Adrenal gland (tissue), 9 donors: ENCODE measurements at regions not wholly inside any gene's neighbourhood (a gene's known extent, or its start where the extent isn't known, plus 50 kb on each side); places are given as distances from the start of the nearest gene placed in this dataset.

Source experiments
- DNase-seq, 7 donors: peaks; one replicate each; pipeline ENCODE4 v3.0.0-alpha.2; 2019 to 2020
- H3K27ac ChIP-seq, 5 donors: fragments of 200-600 bp; sonication (generic) in 4 of 5; 1 replicate in 3 of 5; 2 replicates in 2 of 5; pipeline versions ENCODE4 v1.5.1 to v1.8.0; 2016 to 2020; ENCODE audit warnings: mild to moderate bottlenecking in 1 of 5
- H3K27me3 ChIP-seq: fragments of 200-600 bp; 2 replicates; pipeline ENCODE4 v1.8.0; 2021
- H3K36me3 ChIP-seq, 2 donors: fragments of 200-600 bp; replicated peaks in 1 of 2; 1 replicate in 1 of 2; 2 replicates in 1 of 2; pipeline versions ENCODE4 v1.5.1 to v1.8.0; 2018 to 2022
- H3K4me1 ChIP-seq, 2 donors: fragments of 200-600 bp; replicated peaks in 1 of 2; 1 replicate in 1 of 2; 2 replicates in 1 of 2; pipeline versions ENCODE4 v1.5.1 to v1.8.0; 2018 to 2021
- H3K4me3 ChIP-seq, 4 donors: fragments of 200-600 bp; sonication (generic) in 3 of 4; one replicate each; pipeline ENCODE4 v1.5.1; 2016 to 2018
- H3K9me3 ChIP-seq, 3 donors: fragments of 200-600 bp; sonication (generic) in 1 of 3; replicated peaks in 1 of 3; 1 replicate in 2 of 3; 2 replicates in 1 of 3; pipeline versions ENCODE4 v1.5.1 to v1.8.0; 2016 to 2021
- POLR2A ChIP-seq, 2 donors: fragments of 450-650 bp; IDR thresholded peaks; one replicate each; pipeline ENCODE4 v1.6.1; 2017; ENCODE audit warnings: antibody characterized with exemption in 2 of 2, mild to moderate bottlenecking in 2 of 2, moderate library complexity in 1 of 2
- WGBS, 4 donors: extraction: QIAGEN DNeasy Blood & Tissue Kit in 2 of 4; methylation state at CpG; one replicate each; pipeline versions ENCODE4 v1.1.5 to v1.1.7; 2013 to 2017; 5-methylcytosine and 5-hydroxymethylcytosine counted together
- intact Hi-C, 2 donors: fragments of 100-400 bp; cut with DNase I; formaldehyde crosslinking; loops; one replicate each; pipeline versions ENCODE4 v1.14.1 to v1.15.0; 2022 to 2023
- TF ChIP-seq, protein P1 (sequence below), 6 experiments: fragments of 450-650 bp in 4 of 6; fragments of 200-600 bp in 2 of 6; sonication (generic) in 1 of 6; IDR thresholded peaks; 1 replicate in 5 of 6; 2 replicates in 1 of 6; pipeline versions ENCODE4 v1.5.1 to v1.8.0; 2016 to 2021; ENCODE audit warnings: antibody characterized with exemption in 6 of 6, mild to moderate bottlenecking in 2 of 6, moderate library complexity in 1 of 6
- donor health status: healthy with polysubstance abuse.
- donor health status: Bipolar disorder and iron deficiency.
- donor health status: DM: yes; HTN: yes; CAD: no.
- donor health status: DM: no; HTN: no; CAD: no.
- donor health status: DM: no; HTN: no; CAD: no.

DNA sequence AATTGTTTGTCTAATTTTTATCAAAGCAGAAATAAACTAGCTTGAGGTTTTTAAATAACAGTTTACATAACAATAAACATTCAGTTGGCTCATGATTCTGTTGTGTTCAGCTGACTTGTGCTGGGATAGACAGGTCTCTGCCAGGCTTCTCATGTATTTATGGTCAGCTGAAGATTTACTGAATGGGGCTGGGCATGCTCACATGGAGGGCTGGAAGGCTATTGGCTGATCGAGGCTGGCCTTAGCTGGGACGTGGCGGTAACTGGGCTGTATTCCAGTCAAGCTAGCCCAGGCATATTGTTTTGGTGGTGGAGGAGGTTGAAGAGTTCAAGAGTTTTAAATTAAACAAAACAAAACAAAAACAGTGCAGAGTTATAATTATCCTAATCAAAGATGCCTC is 251.0 kb upstream of the MTPN start:
- no peak overlapping the region for H3K27ac ChIP-seq
- no peaks in the 10 kb centered on the region for H3K4me1 ChIP-seq
- H3K36me3 ChIP-seq, result no peaks in the 10 kb centered on the region
- no peak overlapping the region for H3K4me3 ChIP-seq
- H3K27me3 ChIP-seq, result no peaks in the 10 kb centered on the region
- no peaks in the 10 kb centered on the region for H3K9me3 ChIP-seq
- WGBS, 4 donors, result 68 to 75% (median 70%) methylated on average over 3 of the region's 3 CpGs
- DNase-seq, result no peak
- TF ChIP-seq, protein P1, sequence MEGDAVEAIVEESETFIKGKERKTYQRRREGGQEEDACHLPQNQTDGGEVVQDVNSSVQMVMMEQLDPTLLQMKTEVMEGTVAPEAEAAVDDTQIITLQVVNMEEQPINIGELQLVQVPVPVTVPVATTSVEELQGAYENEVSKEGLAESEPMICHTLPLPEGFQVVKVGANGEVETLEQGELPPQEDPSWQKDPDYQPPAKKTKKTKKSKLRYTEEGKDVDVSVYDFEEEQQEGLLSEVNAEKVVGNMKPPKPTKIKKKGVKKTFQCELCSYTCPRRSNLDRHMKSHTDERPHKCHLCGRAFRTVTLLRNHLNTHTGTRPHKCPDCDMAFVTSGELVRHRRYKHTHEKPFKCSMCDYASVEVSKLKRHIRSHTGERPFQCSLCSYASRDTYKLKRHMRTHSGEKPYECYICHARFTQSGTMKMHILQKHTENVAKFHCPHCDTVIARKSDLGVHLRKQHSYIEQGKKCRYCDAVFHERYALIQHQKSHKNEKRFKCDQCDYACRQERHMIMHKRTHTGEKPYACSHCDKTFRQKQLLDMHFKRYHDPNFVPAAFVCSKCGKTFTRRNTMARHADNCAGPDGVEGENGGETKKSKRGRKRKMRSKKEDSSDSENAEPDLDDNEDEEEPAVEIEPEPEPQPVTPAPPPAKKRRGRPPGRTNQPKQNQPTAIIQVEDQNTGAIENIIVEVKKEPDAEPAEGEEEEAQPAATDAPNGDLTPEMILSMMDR (IDR thresholded peaks at IDR 0.05), result no peak
- TF ChIP-seq POLR2A (IDR thresholded peaks at IDR 0.05), result no peak
- intact Hi-C loops, result no loop called here

DNA sequence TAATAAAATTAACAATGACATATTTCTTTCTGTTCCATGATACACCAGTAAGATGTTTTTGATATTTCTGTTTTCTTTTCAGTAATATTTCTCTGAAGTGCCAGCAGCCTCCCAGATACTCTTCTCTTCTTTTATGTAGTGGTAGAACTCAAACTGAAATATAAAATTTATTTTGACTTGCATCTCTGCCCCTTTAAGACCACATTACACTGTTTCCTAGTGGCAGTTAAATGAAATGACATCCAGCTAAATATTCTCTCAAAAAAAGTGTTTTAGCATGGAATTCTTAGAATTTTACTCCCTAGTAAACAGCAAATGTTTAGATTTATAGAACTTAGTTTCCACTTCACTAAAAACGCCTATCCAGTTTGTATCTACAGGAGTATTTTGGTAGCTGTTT is 237.2 kb upstream of the MTPN start:
- intact Hi-C loops, result no loop called here
- Histone ChIP-seq H3K36me3 (no peaks in the 10 kb centered on the region), H3K9me3 (no peaks in the 10 kb centered on the region), H3K4me3 (no peak overlapping the region), H3K27me3 (no peaks in the 10 kb centered on the region), H3K4me1 (no peaks in the 10 kb centered on the region), H3K27ac (no peak overlapping the region)
- DNase-seq, result no peak
- no peak for TF ChIP-seq POLR2A (IDR thresholded peaks at IDR 0.05)
- TF ChIP-seq, protein P1 (IDR thresholded peaks at IDR 0.05), result no peak
- 47 to 70% (median 64%) methylated on average over 1 of the region's 1 CpG for WGBS, 4 donors

DNA sequence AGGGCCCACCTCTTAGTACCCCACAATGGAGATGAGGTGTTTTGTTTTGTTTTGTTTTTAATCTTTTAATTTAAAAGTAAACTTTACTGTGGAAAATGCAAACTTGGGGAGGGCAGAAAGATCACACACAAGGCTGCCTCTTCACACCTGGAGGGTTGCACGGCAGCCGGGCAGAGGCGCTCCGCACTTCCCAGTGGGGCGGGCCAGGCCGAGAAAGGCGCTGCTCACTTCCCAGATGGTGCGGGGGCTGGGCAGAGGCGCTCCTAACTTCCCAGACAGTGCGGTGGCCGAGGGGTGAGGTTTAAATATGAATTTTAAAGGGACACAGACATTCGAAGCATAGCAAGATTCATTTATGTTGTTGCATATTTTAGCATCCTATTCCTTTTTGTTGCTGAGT is 235.9 kb upstream of the MTPN start:
- no peaks in the 10 kb centered on the region for H3K27me3 ChIP-seq
- 87 to 94% (median 92%) methylated on average over 12 of the region's 12 CpGs for whole genome bisulfite sequencing, 4 donors
- no peaks in the 10 kb centered on the region for H3K4me1 ChIP-seq
- H3K4me3 ChIP-seq, result no peak overlapping the region
- TF ChIP-seq POLR2A (IDR thresholded peaks at IDR 0.05), result no peak
- TF ChIP-seq, protein P1 (IDR thresholded peaks at IDR 0.05), result no peak
- intact Hi-C loops, result no loop called here
- H3K9me3 ChIP-seq, result no peaks in the 10 kb centered on the region
- no peak overlapping the region for H3K27ac ChIP-seq
- DNase-seq, result no peak
- H3K36me3 ChIP-seq, result no peaks in the 10 kb centered on the region

DNA sequence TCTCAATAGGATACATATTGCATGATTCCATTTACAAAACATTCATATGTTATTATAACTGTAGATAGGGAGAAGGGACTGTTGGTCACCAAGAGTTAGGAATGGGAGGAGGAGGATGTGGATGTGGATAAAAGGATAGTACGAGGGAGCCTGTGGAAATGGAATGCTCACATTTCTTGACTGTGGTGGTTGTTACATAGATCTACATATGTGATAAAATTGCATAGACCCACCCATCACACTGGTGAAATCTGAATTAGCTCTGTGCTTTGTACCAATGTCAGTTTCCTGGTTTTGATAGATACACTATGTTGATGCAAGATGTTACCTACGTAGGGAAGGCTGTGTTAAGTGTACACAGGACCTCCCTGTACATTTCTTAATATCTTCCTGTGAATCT is 233.5 kb upstream of the MTPN start:
- Histone ChIP-seq H3K36me3 (no peaks in the 10 kb centered on the region), H3K9me3 (no peaks in the 10 kb centered on the region), H3K4me3 (no peak overlapping the region), H3K27me3 (no peaks in the 10 kb centered on the region), H3K4me1 (no peaks in the 10 kb centered on the region), H3K27ac (no peak overlapping the region)
- TF ChIP-seq, protein P1 (IDR thresholded peaks at IDR 0.05), result no peak
- TF ChIP-seq POLR2A (IDR thresholded peaks at IDR 0.05), result no peak
- DNase-seq, result no peak
- 74 to 81% (median 78%) methylated on average over 2 of the region's 2 CpGs for WGBS, 4 donors
- intact Hi-C loops, result no loop called here
